ENCODE measurements at regions not wholly inside any gene's neighbourhood (a gene's known extent, or its start where the extent isn't known, plus 50 kb on each side); places are given as distances from the start of the nearest gene placed in this dataset.

GRCh38 chr4:33772582-33772981, 2471.7 kb downstream of the ARAP2 start:
- Histone ChIP-seq H3K4me2 (no peak overlapping the region), H3K9me3 (ENCODE audit: low read depth) (no peaks in the 10 kb centered on the region), H3K4me3 (no peak overlapping the region), H3K4me1 (ENCODE audit: insufficient read depth) (no peaks in the 10 kb centered on the region), H3K27ac (no peak overlapping the region), H4K20me1 (ENCODE audit: insufficient read depth, poor library complexity, severe bottlenecking) (no peaks in the 10 kb centered on the region), H3K36me3 (replicated peaks; ENCODE audit: insufficient read depth, low read depth) (no peaks in the 10 kb centered on the region), H3K79me2 (no peaks in the 10 kb centered on the region), H3K9me2 (replicated peaks; ENCODE audit: insufficient read depth) (no peaks in the 10 kb centered on the region), H3K27me3 (no peaks in the 10 kb centered on the region), H2AFZ (no peak overlapping the region)
- 90% methylated on average over 2 of the region's 2 CpGs for WGBS (ENCODE audit: low lambda C conversion rate, missing lambda C conversion rate)
- no peak for DNase-seq (ENCODE audit: low spot score)
- TF ChIP-seq EZH2 (IDR thresholded peaks at IDR 0.05; ENCODE audit: borderline replicate concordance) = no peak
- no peak for TF ChIP-seq EZH2phosphoT487 (IDR thresholded peaks at IDR 0.05; ENCODE audit: low read depth, severe bottlenecking, unreplicated experiment)
- TF ChIP-seq CTCF (IDR thresholded peaks at IDR 0.05; ENCODE audit: poor library complexity) = no peak

DNA sequence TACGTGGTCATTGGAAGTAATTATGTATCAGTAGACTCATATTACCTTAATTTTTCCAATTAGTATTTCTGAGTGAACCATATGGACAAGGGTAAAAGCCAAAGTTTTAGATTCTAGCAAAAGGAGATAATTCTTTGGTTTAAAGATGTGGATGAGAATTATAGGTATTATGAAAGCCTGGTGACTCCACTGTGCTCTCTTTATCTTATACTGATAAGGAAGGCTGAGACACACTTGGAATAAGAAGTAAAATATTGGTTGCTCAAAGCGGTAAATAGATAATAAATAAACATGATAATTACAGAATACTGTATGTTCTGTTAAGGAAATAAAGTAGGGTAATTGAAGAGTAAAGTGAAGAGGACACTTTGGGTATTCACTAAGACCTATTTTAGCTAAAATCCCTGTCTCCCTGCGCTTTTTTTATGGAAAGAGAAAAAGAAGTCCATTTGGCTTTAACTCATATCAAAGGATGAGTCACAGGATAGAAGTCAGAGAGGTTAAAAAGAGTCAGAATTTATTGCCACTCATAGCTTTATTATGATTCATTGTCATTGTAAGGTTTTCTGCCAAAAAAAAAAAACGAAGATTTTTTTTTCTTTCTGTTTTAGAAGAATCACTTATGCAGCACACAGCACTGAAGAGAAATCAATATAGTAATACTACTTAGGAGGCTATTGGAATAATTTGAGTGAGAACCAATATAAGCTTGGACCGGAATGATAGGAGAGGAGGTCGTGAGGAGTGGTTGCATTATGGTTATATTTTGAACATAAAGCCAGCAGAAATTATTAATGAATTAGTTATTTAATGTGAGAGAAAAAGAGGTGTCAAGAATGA, 2463.1 kb downstream of the ARAP2 start:
- H3K4me1 ChIP-seq (ENCODE audit: insufficient read depth) = no peaks in the 10 kb centered on the region
- peak overlapping the region; percentile 7 for H3K4me2 ChIP-seq
- no peak for DNase-seq (ENCODE audit: low spot score)
- no peaks in the 10 kb centered on the region for H3K9me2 ChIP-seq (replicated peaks; ENCODE audit: insufficient read depth)
- 75% methylated on average over 6 of the region's 6 CpGs for WGBS (ENCODE audit: low lambda C conversion rate, missing lambda C conversion rate)
- H4K20me1 ChIP-seq (ENCODE audit: insufficient read depth, poor library complexity, severe bottlenecking) = no peaks in the 10 kb centered on the region
- H3K79me2 ChIP-seq = no peaks in the 10 kb centered on the region
- no peaks in the 10 kb centered on the region for H3K9me3 ChIP-seq (ENCODE audit: low read depth)
- no peaks in the 10 kb centered on the region for H3K36me3 ChIP-seq (replicated peaks; ENCODE audit: insufficient read depth, low read depth)
- H3K27me3 ChIP-seq = no peaks in the 10 kb centered on the region
- H3K4me3 ChIP-seq = no peak overlapping the region
- H2AFZ ChIP-seq = no peak overlapping the region
- TF ChIP-seq CTCF (IDR thresholded peaks at IDR 0.05; ENCODE audit: poor library complexity) = no peak
- TF ChIP-seq EZH2 (IDR thresholded peaks at IDR 0.05; ENCODE audit: borderline replicate concordance) = no peak
- no peak for TF ChIP-seq EZH2phosphoT487 (IDR thresholded peaks at IDR 0.05; ENCODE audit: low read depth, severe bottlenecking, unreplicated experiment)
- H3K27ac ChIP-seq = no peak overlapping the region

DNA sequence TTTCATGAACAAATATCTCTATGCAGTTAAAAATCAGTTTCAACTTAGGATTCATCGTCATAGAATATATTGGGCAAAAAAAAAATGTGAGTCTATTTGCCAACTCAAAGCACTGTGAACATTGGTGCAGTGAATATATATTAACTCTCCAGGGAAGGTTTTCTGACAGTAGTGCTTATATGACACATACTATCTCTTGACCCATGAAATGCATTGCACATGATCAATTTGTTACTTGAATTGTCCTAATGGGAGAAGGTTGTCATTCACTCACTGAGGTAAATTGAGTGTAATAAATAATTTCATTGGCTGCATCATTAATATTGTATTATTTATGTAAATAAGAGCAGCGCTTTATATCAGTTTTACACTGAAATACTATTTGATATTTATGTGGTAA, 2458.5 kb downstream of the ARAP2 start:
- Histone ChIP-seq H3K79me2 (no peaks in the 10 kb centered on the region), H3K9me3 (ENCODE audit: low read depth) (no peaks in the 10 kb centered on the region), H3K27ac (no peak overlapping the region), H3K4me2 (no peak overlapping the region), H2AFZ (no peak overlapping the region), H4K20me1 (ENCODE audit: insufficient read depth, poor library complexity, severe bottlenecking) (no peaks in the 10 kb centered on the region), H3K27me3 (no peaks in the 10 kb centered on the region), H3K4me1 (ENCODE audit: insufficient read depth) (no peaks in the 10 kb centered on the region), H3K9me2 (replicated peaks; ENCODE audit: insufficient read depth) (no peaks in the 10 kb centered on the region), H3K36me3 (replicated peaks; ENCODE audit: insufficient read depth, low read depth) (no peaks in the 10 kb centered on the region), H3K4me3 (no peak overlapping the region)
- DNase-seq (ENCODE audit: low spot score) = no peak
- no peak for TF ChIP-seq EZH2phosphoT487 (IDR thresholded peaks at IDR 0.05; ENCODE audit: low read depth, severe bottlenecking, unreplicated experiment)
- TF ChIP-seq CTCF (IDR thresholded peaks at IDR 0.05; ENCODE audit: poor library complexity) = no peak
- no peak for TF ChIP-seq EZH2 (IDR thresholded peaks at IDR 0.05; ENCODE audit: borderline replicate concordance)
- WGBS (ENCODE audit: low lambda C conversion rate, missing lambda C conversion rate) = 98% methylated on average over 2 of the region's 2 CpGs
